ENCODE measurements at regions not wholly inside any gene's neighbourhood (a gene's known extent, or its start where the extent isn't known, plus 50 kb on each side); places are given as distances from the start of the nearest gene placed in this dataset.

DNA sequence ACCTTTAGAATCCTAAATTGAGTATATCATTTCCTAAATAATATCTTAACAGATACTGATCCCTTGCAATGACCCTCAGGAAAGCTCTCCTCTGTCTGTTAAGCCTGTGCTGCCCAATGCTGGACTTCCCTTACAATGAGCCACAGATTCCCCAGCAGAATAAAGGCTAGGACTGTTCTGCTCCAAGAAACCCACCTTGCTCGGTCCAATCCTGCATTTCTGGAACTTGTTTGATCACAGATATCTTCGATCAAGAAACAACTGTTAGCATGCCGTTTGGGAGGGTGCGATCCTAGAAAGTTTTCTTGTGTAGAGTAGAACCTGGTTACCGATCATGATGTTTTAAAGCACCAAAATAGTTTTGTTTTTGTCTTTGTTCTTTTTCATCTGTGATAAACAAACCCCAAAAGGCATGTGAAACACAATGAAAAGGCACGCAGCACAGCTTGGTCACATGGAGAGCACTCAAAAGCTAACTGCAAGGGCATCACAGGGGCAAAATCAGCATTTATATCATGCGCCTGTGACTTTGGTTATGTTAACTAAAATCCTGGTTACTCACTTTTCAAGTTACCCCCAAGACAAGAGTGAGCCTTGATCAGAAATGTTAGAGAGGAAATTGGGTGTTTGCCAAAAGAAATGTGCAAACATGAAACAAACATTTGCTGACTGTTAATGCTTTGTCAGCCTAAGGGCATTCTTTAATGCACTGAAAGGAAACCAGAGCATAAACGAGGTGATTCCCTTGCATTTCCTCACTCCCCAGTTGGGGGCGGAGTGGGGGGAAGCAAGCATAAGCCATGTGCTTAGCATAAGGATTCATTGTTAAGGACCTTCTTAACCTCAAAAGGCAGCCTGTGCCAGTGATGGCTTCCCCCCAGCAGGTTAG, 61.9 kb upstream of the ADAMTS16 start:
- intact Hi-C loops (cut with micrococcal nuclease), result no loop called here

DNA sequence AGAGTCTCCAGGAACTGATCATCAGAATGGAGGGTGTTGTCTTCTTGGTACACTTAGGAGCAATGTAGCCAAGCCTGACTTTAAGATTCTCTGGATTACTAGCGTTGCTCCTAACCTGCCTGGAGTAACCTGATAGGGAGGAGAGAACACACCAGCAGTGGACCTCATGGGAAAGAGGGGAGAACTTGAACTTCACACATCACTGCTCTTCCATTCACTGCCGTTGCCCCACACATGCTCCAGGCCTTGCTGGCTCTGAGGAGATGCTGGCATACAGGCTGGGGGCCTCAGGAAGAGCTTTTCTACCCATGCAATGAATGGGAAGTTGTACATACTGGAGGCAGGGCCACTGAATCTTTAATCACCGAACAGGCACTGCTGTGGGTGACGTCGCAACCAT, 60.3 kb upstream of the ADAMTS16 start:
- intact Hi-C loops (cut with micrococcal nuclease), result no loop called here

DNA sequence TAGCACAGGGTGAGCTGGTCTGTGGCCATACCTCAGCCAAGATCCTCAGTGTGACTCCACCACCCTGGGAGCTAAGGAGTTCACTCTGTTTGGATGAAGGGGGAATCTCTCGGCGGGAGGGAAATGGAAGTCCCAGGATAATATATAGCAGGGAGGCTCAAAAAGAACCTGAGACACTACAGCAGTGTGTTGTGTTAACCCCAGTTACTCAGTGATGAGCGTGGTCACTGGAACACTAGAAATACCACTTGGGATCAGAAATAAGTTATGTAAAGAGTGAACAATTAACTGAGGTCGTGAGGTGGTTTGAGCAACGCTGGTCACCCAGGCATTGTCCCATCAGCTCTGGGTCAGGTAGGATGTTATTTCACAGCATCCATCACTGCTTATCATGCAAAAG, 59.3 kb upstream of the ADAMTS16 start:
- intact Hi-C loops (cut with micrococcal nuclease), result no loop called here

DNA sequence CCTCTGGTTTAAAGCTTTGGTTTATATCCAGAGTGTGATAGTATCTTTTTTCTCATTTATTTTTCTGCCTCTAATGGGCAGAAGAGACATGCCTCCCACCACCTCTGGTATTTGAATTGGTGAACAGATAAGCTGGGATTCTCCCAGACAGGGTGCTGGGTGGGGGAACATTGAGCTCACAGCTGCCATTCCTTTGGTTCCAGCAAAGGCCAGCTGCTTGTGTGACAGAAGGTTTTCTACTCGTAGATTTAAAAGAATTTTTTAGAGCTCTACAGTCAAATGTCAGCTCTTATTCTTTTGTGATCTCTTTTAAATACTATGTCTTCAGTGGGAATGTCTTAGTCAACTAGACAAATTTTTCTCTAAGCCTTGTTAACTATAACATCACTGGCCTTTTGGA, 54.7 kb upstream of the ADAMTS16 start:
- intact Hi-C loops (cut with micrococcal nuclease), result no loop called here

- intact Hi-C loops (cut with micrococcal nuclease), result no loop called here
Observed at GRCh38 chr5:5089895-5090649, 50.1 kb upstream of the ADAMTS16 start.
